Body of pancreas (tissue), 4 donors: ENCODE measurements at regions not wholly inside any gene's neighbourhood (a gene's known extent, or its start where the extent isn't known, plus 50 kb on each side); places are given as distances from the start of the nearest gene placed in this dataset.

Experiments
- ATAC-seq: fragments of 150-250 bp; one replicate; pipeline ENCODE4 v1.9.1; 2016
- DNase-seq, 4 donors: peaks; one replicate each; pipeline ENCODE4 v3.0.0-alpha.2; 2019
- H3K27ac ChIP-seq, 4 donors: fragments of 200-600 bp; sonication (generic); 1 replicate in 3 of 4; 2 replicates in 1 of 4; pipeline versions ENCODE4 v1.5.1 to v1.6.1; 2016 to 2019; ENCODE audit warnings: mild to moderate bottlenecking in 1 of 4, mixed read lengths in 1 of 4, moderate library complexity in 1 of 4
- H3K27me3 ChIP-seq, 2 donors: fragments of 200-600 bp; sonication (generic); one replicate each; pipeline ENCODE4 v1.6.0; 2016; ENCODE audit warnings: mild to moderate bottlenecking in 1 of 2
- H3K36me3 ChIP-seq, 2 donors: fragments of 200-600 bp; sonication (generic); replicated peaks in 1 of 2; 2 replicates each; pipeline ENCODE4 v1.5.1; 2016; ENCODE audit warnings: low read depth in 2 of 2; ENCODE audit not compliant: insufficient read depth in 1 of 2
- H3K4me1 ChIP-seq: fragments of 200-600 bp; sonication (generic); one replicate; pipeline ENCODE4 v1.6.0; 2016
- H3K4me3 ChIP-seq, 2 donors: fragments of 200-600 bp; sonication (generic); 1 replicate in 1 of 2; 2 replicates in 1 of 2; pipeline ENCODE4 v1.5.1; 2016 to 2019
- H3K9me3 ChIP-seq, 3 donors: fragments of 200-600 bp; sonication (generic); 1 replicate in 2 of 3; 2 replicates in 1 of 3; pipeline ENCODE4 v1.5.1; 2016
- POLR2A ChIP-seq, 3 donors: fragments of 450-650 bp; IDR thresholded peaks; one replicate each; pipeline ENCODE4 v1.6.1; 2016; ENCODE audit warnings: antibody characterized with exemption in 3 of 3, mild to moderate bottlenecking in 2 of 3
- WGBS, 2 donors: methylation state at CpG; one replicate each; pipeline ENCODE4 v1.1.5; 2017; 5-methylcytosine and 5-hydroxymethylcytosine counted together
- intact Hi-C: fragments of 100-400 bp; cut with DNase I; formaldehyde crosslinking; loops from one replicate; pipeline ENCODE4 v1.15.1; 2023
- TF ChIP-seq, protein P1 (sequence below), 7 experiments: fragments of 450-650 bp in 4 of 7; fragments of 200-600 bp in 3 of 7; sonication (generic) in 3 of 7; IDR thresholded peaks; one replicate each; pipeline ENCODE4 v1.5.1; 2016 to 2019; ENCODE audit warnings: antibody characterized with exemption in 7 of 7

- intact Hi-C loops: no loop called here
- no peak overlapping the region for H3K4me3 ChIP-seq
- no peaks in the 10 kb centered on the region for H3K27me3 ChIP-seq
- no peaks in the 10 kb centered on the region for H3K9me3 ChIP-seq
- no peak for ATAC-seq
- 48 to 60% methylated on average over 1 of the region's 1 CpG for WGBS, 2 donors
- no peak for DNase-seq
- no peak overlapping the region for H3K27ac ChIP-seq
- H3K36me3 ChIP-seq: no peaks in the 10 kb centered on the region
- no peaks in the 10 kb centered on the region for H3K4me1 ChIP-seq
- TF ChIP-seq POLR2A (IDR thresholded peaks at IDR 0.05): no peak
- TF ChIP-seq, protein P1, sequence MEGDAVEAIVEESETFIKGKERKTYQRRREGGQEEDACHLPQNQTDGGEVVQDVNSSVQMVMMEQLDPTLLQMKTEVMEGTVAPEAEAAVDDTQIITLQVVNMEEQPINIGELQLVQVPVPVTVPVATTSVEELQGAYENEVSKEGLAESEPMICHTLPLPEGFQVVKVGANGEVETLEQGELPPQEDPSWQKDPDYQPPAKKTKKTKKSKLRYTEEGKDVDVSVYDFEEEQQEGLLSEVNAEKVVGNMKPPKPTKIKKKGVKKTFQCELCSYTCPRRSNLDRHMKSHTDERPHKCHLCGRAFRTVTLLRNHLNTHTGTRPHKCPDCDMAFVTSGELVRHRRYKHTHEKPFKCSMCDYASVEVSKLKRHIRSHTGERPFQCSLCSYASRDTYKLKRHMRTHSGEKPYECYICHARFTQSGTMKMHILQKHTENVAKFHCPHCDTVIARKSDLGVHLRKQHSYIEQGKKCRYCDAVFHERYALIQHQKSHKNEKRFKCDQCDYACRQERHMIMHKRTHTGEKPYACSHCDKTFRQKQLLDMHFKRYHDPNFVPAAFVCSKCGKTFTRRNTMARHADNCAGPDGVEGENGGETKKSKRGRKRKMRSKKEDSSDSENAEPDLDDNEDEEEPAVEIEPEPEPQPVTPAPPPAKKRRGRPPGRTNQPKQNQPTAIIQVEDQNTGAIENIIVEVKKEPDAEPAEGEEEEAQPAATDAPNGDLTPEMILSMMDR (IDR thresholded peaks at IDR 0.05): no peak
Observed at GRCh38 chr3:89692601-89693000, 585.2 kb downstream of the EPHA3 start.

- no peak overlapping the region for H3K4me3 ChIP-seq
- no peak for TF ChIP-seq POLR2A (IDR thresholded peaks at IDR 0.05)
- TF ChIP-seq, protein P1 (IDR thresholded peaks at IDR 0.05): no peak
- no peaks in the 10 kb centered on the region for H3K36me3 ChIP-seq
- no peaks in the 10 kb centered on the region for H3K4me1 ChIP-seq
- DNase-seq (peak in 1 of 4 donors; percentile 9), ATAC-seq (no peak)
- no peaks in the 10 kb centered on the region for H3K9me3 ChIP-seq
- H3K27ac ChIP-seq: no peak overlapping the region
- 71 to 80% methylated on average over 3 to 7 of the region's 7 CpGs for WGBS, 2 donors
- no peaks in the 10 kb centered on the region for H3K27me3 ChIP-seq
- intact Hi-C loops: no loop called here
Observed at GRCh38 chr3:89697321-89697916, 590.0 kb downstream of the EPHA3 start.

GRCh38 chr3:89698208-89698830, 590.9 kb downstream of the EPHA3 start:
- Histone ChIP-seq H3K9me3 (no peaks in the 10 kb centered on the region), H3K4me1 (no peaks in the 10 kb centered on the region), H3K27ac (no peak overlapping the region), H3K27me3 (no peaks in the 10 kb centered on the region), H3K4me3 (no peak overlapping the region), H3K36me3 (no peaks in the 10 kb centered on the region)
- DNase-seq (no peak), ATAC-seq (no peak)
- WGBS, 2 donors: 84 to 87% methylated on average over 3 of the region's 3 CpGs
- TF ChIP-seq, protein P1 (IDR thresholded peaks at IDR 0.05): no peak
- no peak for TF ChIP-seq POLR2A (IDR thresholded peaks at IDR 0.05)
- intact Hi-C loops: no loop called here

DNA sequence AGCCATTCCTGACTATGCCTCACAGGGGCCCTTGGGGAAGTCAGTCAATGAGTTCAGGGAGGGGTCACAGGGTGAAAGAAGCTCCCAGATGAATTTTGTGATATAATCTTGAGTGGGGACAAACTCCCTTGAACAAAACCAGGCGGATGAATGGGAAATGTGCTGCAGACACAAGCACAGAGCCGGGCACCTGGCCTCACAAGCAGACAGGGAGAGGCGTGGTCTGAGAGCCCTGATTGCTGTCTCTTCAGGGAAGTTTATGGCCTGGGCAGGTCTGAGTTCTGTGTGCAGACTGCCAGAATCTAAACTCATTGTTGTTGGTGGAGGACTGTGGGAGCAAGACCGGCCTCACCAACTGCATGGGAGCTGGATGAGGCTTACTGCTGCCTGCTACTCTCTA, 591.8 kb downstream of the EPHA3 start:
- intact Hi-C loops: no loop called here
- TF ChIP-seq, protein P1 (IDR thresholded peaks at IDR 0.05): no peak
- TF ChIP-seq POLR2A (IDR thresholded peaks at IDR 0.05): no peak
- DNase-seq (no peak), ATAC-seq (no peak)
- no peaks in the 10 kb centered on the region for H3K36me3 ChIP-seq
- no peaks in the 10 kb centered on the region for H3K27me3 ChIP-seq
- H3K4me3 ChIP-seq: no peak overlapping the region
- H3K9me3 ChIP-seq: no peaks in the 10 kb centered on the region
- WGBS, 2 donors: 89 to 91% methylated on average over 4 of the region's 4 CpGs
- H3K4me1 ChIP-seq: no peaks in the 10 kb centered on the region
- no peak overlapping the region for H3K27ac ChIP-seq

DNA sequence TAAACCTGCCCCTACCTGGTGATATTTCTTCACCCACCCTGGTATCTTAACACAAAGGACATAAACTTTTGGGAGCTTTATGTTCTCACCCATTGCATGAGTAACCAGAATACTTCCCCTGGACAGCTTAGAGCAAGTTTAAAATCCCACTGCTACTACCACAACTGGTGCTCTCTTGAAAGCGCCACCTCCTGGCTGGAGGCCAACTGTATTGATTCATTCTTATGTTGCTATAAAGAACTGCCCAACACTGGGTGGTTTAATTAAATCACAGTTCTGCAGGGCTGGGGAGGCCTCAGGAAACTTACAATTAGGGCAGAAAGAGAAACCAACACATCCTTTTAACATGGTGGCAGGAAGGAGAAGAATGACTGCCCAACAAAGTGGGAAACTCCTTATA, 592.4 kb downstream of the EPHA3 start:
- Histone ChIP-seq H3K27ac (no peak overlapping the region), H3K36me3 (no peaks in the 10 kb centered on the region), H3K9me3 (no peaks in the 10 kb centered on the region), H3K4me3 (no peak overlapping the region), H3K27me3 (no peaks in the 10 kb centered on the region), H3K4me1 (no peaks in the 10 kb centered on the region)
- WGBS, 2 donors: 48 to 55% methylated on average over 1 of the region's 1 CpG
- ATAC-seq (no peak), DNase-seq (peak; percentile 9 to 50 (median 28))
- intact Hi-C loops: no loop called here
- TF ChIP-seq, protein P1 (IDR thresholded peaks at IDR 0.05): no peak
- TF ChIP-seq POLR2A (IDR thresholded peaks at IDR 0.05): no peak
